ENCODE measurements at regions not wholly inside any gene's neighbourhood (a gene's known extent, or its start where the extent isn't known, plus 50 kb on each side); places are given as distances from the start of the nearest gene placed in this dataset.

GRCh38 chr6:119720160-119720559, 370.6 kb upstream of the MAN1A1 start:
- Histone ChIP-seq H3K27ac (ENCODE audit: insufficient read depth, low read length) (no peak overlapping the region), H3K4me2 (ENCODE audit: low read depth, low read length) (no peak overlapping the region), H3K4ac (ENCODE audit: low read depth, low read length) (no peak overlapping the region), H2AK9ac (replicated peaks; ENCODE audit: low read depth, low read length, poor library complexity) (no peak overlapping the region), H3K9ac (ENCODE audit: low read depth, low read length) (no peak overlapping the region), H3K56ac (ENCODE audit: extremely low read depth, insufficient read depth, low read length) (no peak overlapping the region), H3K4me3 (ENCODE audit: insufficient read depth, low read depth, low read length) (no peak overlapping the region), H2BK120ac (ENCODE audit: low read depth, low read length) (no peak overlapping the region), H2AFZ (replicated peaks; ENCODE audit: low read length, poor library complexity) (no peak overlapping the region), H4K8ac (ENCODE audit: low read depth in 2 of 2, low read length in 2 of 2) (no peak overlapping the region), H2BK15ac (ENCODE audit: low read depth, low read length) (no peak overlapping the region), H2BK5ac (ENCODE audit: low read depth, low read length, poor library complexity, severe bottlenecking) (no peak overlapping the region), H3K79me1 (ENCODE audit: low read depth in 1 of 2, low read length in 2 of 2) (no peaks in the 10 kb centered on the region), H2BK20ac (ENCODE audit: low read depth, low read length) (no peak overlapping the region), H3K23ac (ENCODE audit: low read depth, low read length) (no peak overlapping the region), H3K9me3 (ENCODE audit: control insufficient read depth, insufficient read depth, low read length) (no peaks in the 10 kb centered on the region), H2AK5ac (ENCODE audit: low read depth, low read length) (no peak overlapping the region), H4K91ac (ENCODE audit: insufficient read depth, low read depth, low read length) (no peak overlapping the region), H3K4me1 (ENCODE audit: control insufficient read depth, insufficient read depth, low read length) (no peaks in the 10 kb centered on the region), H4K5ac (ENCODE audit: low read depth, low read length) (no peak overlapping the region), H3K18ac (ENCODE audit: low read depth, low read length) (no peak overlapping the region), H3K9me1 (ENCODE audit: insufficient read depth, low read length) (no peaks in the 10 kb centered on the region), H3K36me3 (ENCODE audit: control insufficient read depth, insufficient read depth, low read length) (no peaks in the 10 kb centered on the region), H3K14ac (replicated peaks; ENCODE audit: low read depth, low read length) (no peak overlapping the region), H4K20me1 (ENCODE audit: insufficient read depth, low read length) (no peaks in the 10 kb centered on the region), H3K27me3 (ENCODE audit: control insufficient read depth, insufficient read depth, low read length) (no peaks in the 10 kb centered on the region)
- dilution Hi-C loops (cut with HindIII; ENCODE audit: low sequenced_read_pairs, unreplicated experiment) (no loop called here), in situ Hi-C loops (cut with MboI; ENCODE audit: low sequenced_read_pairs) (no loop called here), intact Hi-C loops (cut with micrococcal nuclease) (no loop called here)
- TF ChIP-seq MAFK (IDR thresholded peaks at IDR 0.05; ENCODE audit: low read depth, low read length) (no peak), USF2 (IDR thresholded peaks at IDR 0.05; ENCODE audit: low read depth, low read length) (no peak), MAZ (IDR thresholded peaks at IDR 0.05; ENCODE audit: borderline replicate concordance, low read depth, low read length) (no peak), BHLHE40 (IDR thresholded peaks at IDR 0.05; ENCODE audit: low read depth, low read length) (no peak), NFE2L2 (IDR thresholded peaks at IDR 0.05; ENCODE audit: low read depth, low read length) (no peak), CEBPB (IDR thresholded peaks at IDR 0.05; ENCODE audit: low read depth, low read length) (no peak), CTCF (conservative IDR thresholded peaks at IDR 0.05; ENCODE audit: low read depth, low read length) (no peak), CHD1 (IDR thresholded peaks at IDR 0.05; ENCODE audit: low read depth, low read length) (no peak), ELK1 (IDR thresholded peaks at IDR 0.05; ENCODE audit: borderline replicate concordance, low read depth, low read length) (no peak), FOS (IDR thresholded peaks at IDR 0.05; ENCODE audit: low read depth, low read length) (no peak), RCOR1 (IDR thresholded peaks at IDR 0.05; ENCODE audit: insufficient replicate concordance, low read length) (no peak), SMC3 (IDR thresholded peaks at IDR 0.05; ENCODE audit: low read depth, low read length) (no peak), RFX5 (IDR thresholded peaks at IDR 0.05; ENCODE audit: low read depth, low read length) (no peak), POLR2A (IDR thresholded peaks at IDR 0.05; ENCODE audit: low read depth, low read length) (no peak), RAD21 (IDR thresholded peaks at IDR 0.05; ENCODE audit: low read length) (no peak), MXI1 (IDR thresholded peaks at IDR 0.05; ENCODE audit: borderline replicate concordance, low read depth, low read length) (no peak)
- DNase-seq, result peak; percentile 1
- CTCF ChIA-PET, result interaction anchor here (0.6 to 1.3 kb wide), 2 partner anchors 17 to 22 kb away, joined by 3 to 7 read pairs; no protein-coding TSS in a partner anchor
- no TSS peak for BruUV-seq (replicated peaks)
- 80% methylated on average over 1 of the region's 2 CpGs; no CpG with 5 or more reads in 1 of the 2 experiments for WGBS, 2 experiments (ENCODE audit: extremely low coverage in 2 of 2, insufficient read length in 1 of 2)
- no peak for ATAC-seq (ENCODE audit: low read depth)
- POLR2A ChIA-PET (ENCODE audit: unreplicated experiment), result no interaction called here

Measured in IMR-90 (cell line).